Uterus (tissue), 3 donors: ENCODE measurements at regions not wholly inside any gene's neighbourhood (a gene's known extent, or its start where the extent isn't known, plus 50 kb on each side); places are given as distances from the start of the nearest gene placed in this dataset.

Experiments
- DNase-seq, 2 donors: peaks; one replicate each; pipeline ENCODE4 v3.0.0-alpha.2; 2019 to 2020
- H3K27ac ChIP-seq, 2 donors: fragments of 200-600 bp; sonication (generic); 1 replicate in 1 of 2; 2 replicates in 1 of 2; pipeline ENCODE4 v1.5.1; 2016 to 2018
- H3K27me3 ChIP-seq, 2 donors: fragments of 200-600 bp; sonication (generic); one replicate each; pipeline ENCODE4 v1.5.1; 2018 to 2019; ENCODE audit warnings: control low read depth in 1 of 2
- H3K36me3 ChIP-seq, 2 donors: fragments of 200-600 bp; sonication (generic); one replicate each; pipeline ENCODE4 v1.5.1; 2019; ENCODE audit warnings: control low read depth in 1 of 2
- H3K4me1 ChIP-seq, 2 donors: fragments of 200-600 bp; sonication (generic); one replicate each; pipeline ENCODE4 v1.5.1; 2018 to 2019; ENCODE audit warnings: control low read depth in 1 of 2
- H3K4me3 ChIP-seq, 2 donors: fragments of 200-600 bp; sonication (generic); 1 replicate in 1 of 2; 2 replicates in 1 of 2; pipeline ENCODE4 v1.5.1; 2018 to 2019; ENCODE audit warnings: mild to moderate bottlenecking in 1 of 2
- H3K9me3 ChIP-seq, 2 donors: fragments of 200-600 bp; sonication (generic); one replicate each; pipeline ENCODE4 v1.5.1; 2019; ENCODE audit warnings: control low read depth in 1 of 2
- POLR2A ChIP-seq, 2 donors: fragments of 450-650 bp; IDR thresholded peaks; one replicate each; pipeline ENCODE4 v1.6.1; 2016; ENCODE audit warnings: antibody characterized with exemption in 2 of 2, mild to moderate bottlenecking in 1 of 2, moderate library complexity in 1 of 2
- intact Hi-C: fragments of 100-400 bp; cut with DNase I; formaldehyde crosslinking; loops from one replicate; pipeline ENCODE4 v1.15.1; 2023; ENCODE audit warnings: low total_unique reads
- TF ChIP-seq, protein P1 (sequence below), 4 experiments: fragments of 200-600 bp in 2 of 4; fragments of 450-650 bp in 2 of 4; sonication (generic) in 2 of 4; IDR thresholded peaks; one replicate each; pipeline ENCODE4 v1.5.1; 2016 to 2019; ENCODE audit warnings: antibody characterized with exemption in 4 of 4, mild to moderate bottlenecking in 2 of 4, moderate library complexity in 1 of 4
- donor health status: DM: yes; HTN: yes; CAD: no.

DNA sequence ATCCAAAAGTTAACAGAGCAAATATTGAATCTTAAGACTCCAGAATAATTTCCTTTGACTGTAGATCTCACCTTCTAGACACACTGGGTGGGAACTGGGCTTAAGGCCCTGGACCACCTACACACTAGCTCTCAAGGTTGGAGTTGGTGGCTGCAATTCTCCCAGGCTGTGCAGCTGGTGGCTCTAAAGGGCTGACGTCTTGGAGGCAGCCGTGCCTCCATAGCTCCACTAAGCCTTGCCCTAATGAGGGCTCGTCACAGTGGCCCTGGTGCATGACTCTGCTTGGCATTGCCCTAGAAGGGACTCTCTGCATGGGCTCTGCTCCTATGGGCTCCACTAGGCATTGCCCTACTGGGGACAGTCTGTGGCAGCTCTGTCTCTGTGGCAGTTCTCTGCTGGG, 1005.2 kb downstream of the CCSER2 start:
- no peak overlapping the region for H3K4me3 ChIP-seq
- H3K36me3 ChIP-seq = no peaks in the 10 kb centered on the region
- DNase-seq = no peak
- no peaks in the 10 kb centered on the region for H3K9me3 ChIP-seq
- H3K4me1 ChIP-seq = no peaks in the 10 kb centered on the region
- intact Hi-C loops = no loop called here
- no peak overlapping the region for H3K27ac ChIP-seq
- H3K27me3 ChIP-seq = no peaks in the 10 kb centered on the region
- TF ChIP-seq, protein P1, sequence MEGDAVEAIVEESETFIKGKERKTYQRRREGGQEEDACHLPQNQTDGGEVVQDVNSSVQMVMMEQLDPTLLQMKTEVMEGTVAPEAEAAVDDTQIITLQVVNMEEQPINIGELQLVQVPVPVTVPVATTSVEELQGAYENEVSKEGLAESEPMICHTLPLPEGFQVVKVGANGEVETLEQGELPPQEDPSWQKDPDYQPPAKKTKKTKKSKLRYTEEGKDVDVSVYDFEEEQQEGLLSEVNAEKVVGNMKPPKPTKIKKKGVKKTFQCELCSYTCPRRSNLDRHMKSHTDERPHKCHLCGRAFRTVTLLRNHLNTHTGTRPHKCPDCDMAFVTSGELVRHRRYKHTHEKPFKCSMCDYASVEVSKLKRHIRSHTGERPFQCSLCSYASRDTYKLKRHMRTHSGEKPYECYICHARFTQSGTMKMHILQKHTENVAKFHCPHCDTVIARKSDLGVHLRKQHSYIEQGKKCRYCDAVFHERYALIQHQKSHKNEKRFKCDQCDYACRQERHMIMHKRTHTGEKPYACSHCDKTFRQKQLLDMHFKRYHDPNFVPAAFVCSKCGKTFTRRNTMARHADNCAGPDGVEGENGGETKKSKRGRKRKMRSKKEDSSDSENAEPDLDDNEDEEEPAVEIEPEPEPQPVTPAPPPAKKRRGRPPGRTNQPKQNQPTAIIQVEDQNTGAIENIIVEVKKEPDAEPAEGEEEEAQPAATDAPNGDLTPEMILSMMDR (IDR thresholded peaks at IDR 0.05) = no peak
- TF ChIP-seq POLR2A (IDR thresholded peaks at IDR 0.05) = no peak

DNA sequence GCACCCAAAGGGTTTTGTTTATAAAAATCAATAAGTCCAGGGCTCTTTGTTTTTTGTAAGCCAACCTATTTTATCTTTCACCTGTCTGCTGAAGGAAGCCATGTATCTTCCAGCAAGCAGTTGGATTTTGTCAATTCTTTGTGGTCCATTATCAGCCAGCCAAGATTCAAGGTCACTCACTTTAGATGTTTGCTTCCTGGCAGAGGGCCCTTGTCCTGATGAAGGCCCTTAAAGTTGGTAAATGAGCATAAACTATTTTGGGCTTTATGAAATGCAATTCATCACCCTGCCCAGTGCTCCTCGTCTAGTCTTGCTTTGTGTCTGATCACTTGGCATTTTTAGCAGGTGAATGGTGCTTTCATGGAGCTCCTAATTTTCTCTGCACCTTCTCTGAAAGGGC, 1004.2 kb downstream of the GRID1 start:
- intact Hi-C loops = no loop called here
- H3K4me1 ChIP-seq = no peaks in the 10 kb centered on the region
- H3K27ac ChIP-seq = no peak overlapping the region
- no peaks in the 10 kb centered on the region for H3K27me3 ChIP-seq
- H3K4me3 ChIP-seq = no peak overlapping the region
- no peak for DNase-seq
- H3K36me3 ChIP-seq = no peaks in the 10 kb centered on the region
- no peaks in the 10 kb centered on the region for H3K9me3 ChIP-seq
- TF ChIP-seq, protein P1 (IDR thresholded peaks at IDR 0.05) = no peak
- no peak for TF ChIP-seq POLR2A (IDR thresholded peaks at IDR 0.05)

DNA sequence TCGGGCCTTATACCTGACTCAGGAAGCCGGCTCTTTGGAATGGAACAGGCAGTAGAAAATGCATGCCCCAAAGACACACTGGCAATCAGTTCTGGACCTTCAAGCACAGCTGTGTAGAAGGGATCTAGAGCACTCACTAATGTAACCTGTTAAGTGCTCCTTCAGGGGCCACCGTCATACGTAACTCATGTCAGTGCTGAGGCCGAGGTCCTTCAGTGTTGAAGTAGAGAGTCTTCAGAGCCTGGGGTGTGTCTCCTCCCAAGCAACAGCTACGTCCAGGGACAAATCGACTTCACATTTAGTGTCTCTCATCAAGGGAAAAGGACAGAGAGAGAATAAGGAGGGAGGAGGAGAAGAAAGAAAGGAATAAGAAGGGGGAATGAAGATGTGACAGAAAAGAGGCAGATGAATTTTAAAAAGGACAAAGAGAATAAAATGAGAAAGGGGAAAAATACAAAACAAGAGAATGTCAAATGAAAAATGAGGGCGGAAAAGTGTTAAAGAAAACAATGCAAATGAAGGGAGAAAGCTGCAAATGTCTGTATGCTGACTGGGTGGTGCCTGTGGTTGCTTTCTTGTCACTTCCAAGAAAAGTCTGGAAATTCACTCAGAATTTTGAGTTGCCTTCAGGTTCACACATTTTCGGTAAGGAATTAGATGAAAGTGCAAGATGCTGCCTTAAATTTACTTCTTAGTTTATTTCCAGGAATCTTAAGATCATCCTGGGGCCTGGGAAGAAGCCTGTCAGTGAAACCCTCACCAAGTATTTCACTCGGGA, 989.4 kb downstream of the GRID1 start:
- Histone ChIP-seq H3K36me3 (no peaks in the 10 kb centered on the region), H3K27me3 (no peaks in the 10 kb centered on the region), H3K9me3 (no peaks in the 10 kb centered on the region), H3K4me1 (no peaks in the 10 kb centered on the region), H3K4me3 (no peak overlapping the region), H3K27ac (no peak overlapping the region)
- no peak for DNase-seq
- no peak for TF ChIP-seq POLR2A (IDR thresholded peaks at IDR 0.05)
- TF ChIP-seq, protein P1 (IDR thresholded peaks at IDR 0.05) = no peak
- intact Hi-C loops = no loop called here

DNA sequence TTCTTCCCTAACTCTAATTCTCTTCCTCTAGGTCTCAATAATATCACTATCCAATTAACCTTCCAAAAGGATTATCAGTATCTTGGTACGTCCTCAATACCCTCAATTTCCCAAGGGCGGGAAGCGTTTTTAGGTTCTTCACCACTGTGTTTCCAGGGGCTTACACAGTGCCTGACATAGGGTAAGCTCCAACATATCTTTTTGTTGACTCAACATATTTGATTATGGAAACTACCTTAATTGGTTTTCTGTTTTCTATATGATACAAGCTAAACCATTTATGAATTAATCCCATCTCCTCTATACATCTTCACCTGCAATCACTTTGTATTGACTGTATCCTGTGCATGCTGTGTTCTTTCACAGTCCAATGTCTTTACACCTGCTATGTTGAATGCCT, 987.3 kb downstream of the GRID1 start:
- TF ChIP-seq, protein P1 (IDR thresholded peaks at IDR 0.05) = no peak
- no peak for TF ChIP-seq POLR2A (IDR thresholded peaks at IDR 0.05)
- intact Hi-C loops = no loop called here
- DNase-seq = no peak
- H3K9me3 ChIP-seq = no peaks in the 10 kb centered on the region
- no peak overlapping the region for H3K27ac ChIP-seq
- no peaks in the 10 kb centered on the region for H3K4me1 ChIP-seq
- H3K4me3 ChIP-seq = no peak overlapping the region
- no peaks in the 10 kb centered on the region for H3K27me3 ChIP-seq
- H3K36me3 ChIP-seq = no peaks in the 10 kb centered on the region

DNA sequence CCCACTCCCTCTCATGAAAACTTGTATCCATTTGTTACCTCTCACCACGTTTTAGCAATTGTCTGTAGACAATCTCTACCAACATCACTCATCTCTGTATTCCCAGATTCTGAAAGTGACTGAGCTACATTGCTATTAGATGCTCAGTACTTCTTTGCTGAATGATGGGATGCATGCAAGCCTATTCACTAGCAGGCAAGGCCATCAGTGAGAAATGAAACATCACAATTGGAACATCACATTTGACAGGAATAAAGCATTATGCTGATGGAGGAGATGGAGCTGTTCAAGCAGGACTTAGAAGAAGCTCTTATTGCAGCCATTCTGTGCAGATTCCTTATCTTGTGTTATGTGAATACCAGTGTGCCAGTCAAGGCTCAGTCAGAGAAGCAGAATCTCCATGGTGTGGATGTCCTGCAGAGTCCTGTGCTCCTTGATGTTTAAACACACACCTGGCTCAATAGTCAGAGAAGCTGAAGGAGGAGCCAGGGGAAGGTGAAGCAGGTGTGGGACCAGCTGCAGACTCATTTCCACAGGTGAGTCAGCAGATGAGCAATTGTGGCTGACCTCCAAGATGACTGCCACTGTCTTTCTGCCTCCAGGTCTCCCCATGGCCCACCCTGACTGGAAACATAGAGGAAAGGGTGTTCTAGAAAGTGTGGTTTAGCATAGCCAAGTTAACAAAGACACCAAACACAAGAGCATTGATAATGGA, 965.5 kb downstream of the GRID1 start:
- Histone ChIP-seq H3K4me1 (no peaks in the 10 kb centered on the region), H3K36me3 (no peaks in the 10 kb centered on the region), H3K27ac (no peak overlapping the region), H3K27me3 (no peaks in the 10 kb centered on the region), H3K9me3 (no peaks in the 10 kb centered on the region), H3K4me3 (no peak overlapping the region)
- DNase-seq = no peak
- TF ChIP-seq, protein P1 (IDR thresholded peaks at IDR 0.05) = no peak
- no peak for TF ChIP-seq POLR2A (IDR thresholded peaks at IDR 0.05)
- intact Hi-C loops = no loop called here
